ENCODE measurements at regions not wholly inside any gene's neighbourhood (a gene's known extent, or its start where the extent isn't known, plus 50 kb on each side); places are given as distances from the start of the nearest gene placed in this dataset.

- H3K36me3 ChIP-seq (ENCODE audit: insufficient read depth, low read length) = no peaks in the 10 kb centered on the region
Measured at GRCh38 chr7:35329026-35329425, 75.1 kb upstream of the TBX20 start.

GRCh38 chr7:35319606-35320005, 65.7 kb upstream of the TBX20 start:
- Histone ChIP-seq H3K4me3 (ENCODE audit: low read depth, low read length, poor library complexity, severe bottlenecking) (no peak overlapping the region), H3K4me1 (ENCODE audit: insufficient read depth, low read length, severe bottlenecking) (no peaks in the 10 kb centered on the region), H3F3A (ENCODE audit: insufficient read depth, low read length) (no peaks in the 10 kb centered on the region), H3K79me2 (ENCODE audit: insufficient read depth, low read length) (no peaks in the 10 kb centered on the region), H3K9ac (ENCODE audit: low read length) (no peak overlapping the region), H3K27ac (ENCODE audit: low read depth, low read length, poor library complexity, severe bottlenecking) (no peak overlapping the region), H3K27me3 (ENCODE audit: insufficient read depth, low read length) (no peaks in the 10 kb centered on the region), H4K20me1 (ENCODE audit: insufficient read depth, low read length) (no peaks in the 10 kb centered on the region), H3K36me3 (ENCODE audit: insufficient read depth, low read length) (no peaks in the 10 kb centered on the region), H3K9me3 (ENCODE audit: low read length) (no peaks in the 10 kb centered on the region), H2AFZ (ENCODE audit: low read length) (no peak overlapping the region), H3K9me2 (ENCODE audit: low read depth, low read length) (no peaks in the 10 kb centered on the region), H3K4me2 (ENCODE audit: low read length) (no peak overlapping the region)
- TF ChIP-seq CTCF (IDR thresholded peaks at IDR 0.05; ENCODE audit: low read length) = no peak
- TF ChIP-seq EZH2 (IDR thresholded peaks at IDR 0.05; ENCODE audit: borderline replicate concordance, low read length) = no peak

More at GRCh38 chr7:35329026-35329425, 75.1 kb upstream of the TBX20 start:
- Histone ChIP-seq H3K27ac (ENCODE audit: low read depth, low read length, poor library complexity, severe bottlenecking) (no peak overlapping the region), H3K79me2 (ENCODE audit: insufficient read depth, low read length) (no peaks in the 10 kb centered on the region), H3F3A (ENCODE audit: insufficient read depth, low read length) (no peaks in the 10 kb centered on the region), H3K4me3 (ENCODE audit: low read depth, low read length, poor library complexity, severe bottlenecking) (no peak overlapping the region), H3K9ac (ENCODE audit: low read length) (no peak overlapping the region), H3K9me2 (ENCODE audit: low read depth, low read length) (no peaks in the 10 kb centered on the region), H2AFZ (ENCODE audit: low read length) (no peak overlapping the region), H4K20me1 (ENCODE audit: insufficient read depth, low read length) (no peaks in the 10 kb centered on the region), H3K4me2 (ENCODE audit: low read length) (no peak overlapping the region), H3K27me3 (ENCODE audit: insufficient read depth, low read length) (no peaks in the 10 kb centered on the region; the same call in 1 of the 2 replicates), H3K9me3 (ENCODE audit: low read length) (0 out of 2 replicates have a peak, but pooled peaks cover 7% of the 10 kb centered on the region), H3K4me1 (ENCODE audit: insufficient read depth, low read length, severe bottlenecking) (no peaks in the 10 kb centered on the region)
- TF ChIP-seq EZH2 (IDR thresholded peaks at IDR 0.05; ENCODE audit: borderline replicate concordance, low read length) (no peak), CTCF (IDR thresholded peaks at IDR 0.05; ENCODE audit: low read length) (no peak)

GRCh38 chr7:35316549-35316948, 62.6 kb upstream of the TBX20 start:
- TF ChIP-seq CTCF (IDR thresholded peaks at IDR 0.05; ENCODE audit: low read length) = no peak
- no peak for TF ChIP-seq EZH2 (IDR thresholded peaks at IDR 0.05; ENCODE audit: borderline replicate concordance, low read length)
- no peaks in the 10 kb centered on the region for H3K27me3 ChIP-seq (ENCODE audit: insufficient read depth, low read length)
- no peaks in the 10 kb centered on the region for H3K79me2 ChIP-seq (ENCODE audit: insufficient read depth, low read length)
- no peaks in the 10 kb centered on the region for H3K36me3 ChIP-seq (ENCODE audit: insufficient read depth, low read length)
- no peak overlapping the region for H2AFZ ChIP-seq (ENCODE audit: low read length)
- no peaks in the 10 kb centered on the region for H3K9me2 ChIP-seq (ENCODE audit: low read depth, low read length)
- H3F3A ChIP-seq (ENCODE audit: insufficient read depth, low read length) = no peaks in the 10 kb centered on the region
- no peak overlapping the region for H3K9ac ChIP-seq (ENCODE audit: low read length)
- H3K4me3 ChIP-seq (ENCODE audit: low read depth, low read length, poor library complexity, severe bottlenecking) = no peak overlapping the region
- H3K27ac ChIP-seq (ENCODE audit: low read depth, low read length, poor library complexity, severe bottlenecking) = no peak overlapping the region
- H3K4me2 ChIP-seq (ENCODE audit: low read length) = no peak overlapping the region
- no peaks in the 10 kb centered on the region for H3K9me3 ChIP-seq (ENCODE audit: low read length)
- no peaks in the 10 kb centered on the region for H3K4me1 ChIP-seq (ENCODE audit: insufficient read depth, low read length, severe bottlenecking)
- no peaks in the 10 kb centered on the region for H4K20me1 ChIP-seq (ENCODE audit: insufficient read depth, low read length)

All from OCI-LY1 (cell line).